Esophagus squamous epithelium (tissue), 4 donors: ENCODE measurements at regions not wholly inside any gene's neighbourhood (a gene's known extent, or its start where the extent isn't known, plus 50 kb on each side); places are given as distances from the start of the nearest gene placed in this dataset.

ENCODE experiments used
- CTCF ChIP-seq, 6 experiments: fragments of 450-650 bp in 4 of 6; fragments of 200-600 bp in 2 of 6; sonication (generic) in 2 of 6; IDR thresholded peaks; one replicate each; pipeline ENCODE4 v1.5.1; 2016 to 2019; ENCODE audit warnings: antibody characterized with exemption in 6 of 6, mild to moderate bottlenecking in 4 of 6, moderate library complexity in 4 of 6
- POLR2A ChIP-seq, 4 donors: fragments of 450-650 bp; IDR thresholded peaks; one replicate each; pipeline ENCODE4 v1.6.1; 2017; ENCODE audit warnings: antibody characterized with exemption in 4 of 4, mild to moderate bottlenecking in 4 of 4, moderate library complexity in 3 of 4

- no peak for TF ChIP-seq CTCF (IDR thresholded peaks at IDR 0.05)
- TF ChIP-seq POLR2A (IDR thresholded peaks at IDR 0.05): no peak
Observed at GRCh38 chr1:90512441-90512840, 204.7 kb downstream of the BARHL2 start.
